ENCODE measurements at regions not wholly inside any gene's neighbourhood (a gene's known extent, or its start where the extent isn't known, plus 50 kb on each side); places are given as distances from the start of the nearest gene placed in this dataset.

DNA sequence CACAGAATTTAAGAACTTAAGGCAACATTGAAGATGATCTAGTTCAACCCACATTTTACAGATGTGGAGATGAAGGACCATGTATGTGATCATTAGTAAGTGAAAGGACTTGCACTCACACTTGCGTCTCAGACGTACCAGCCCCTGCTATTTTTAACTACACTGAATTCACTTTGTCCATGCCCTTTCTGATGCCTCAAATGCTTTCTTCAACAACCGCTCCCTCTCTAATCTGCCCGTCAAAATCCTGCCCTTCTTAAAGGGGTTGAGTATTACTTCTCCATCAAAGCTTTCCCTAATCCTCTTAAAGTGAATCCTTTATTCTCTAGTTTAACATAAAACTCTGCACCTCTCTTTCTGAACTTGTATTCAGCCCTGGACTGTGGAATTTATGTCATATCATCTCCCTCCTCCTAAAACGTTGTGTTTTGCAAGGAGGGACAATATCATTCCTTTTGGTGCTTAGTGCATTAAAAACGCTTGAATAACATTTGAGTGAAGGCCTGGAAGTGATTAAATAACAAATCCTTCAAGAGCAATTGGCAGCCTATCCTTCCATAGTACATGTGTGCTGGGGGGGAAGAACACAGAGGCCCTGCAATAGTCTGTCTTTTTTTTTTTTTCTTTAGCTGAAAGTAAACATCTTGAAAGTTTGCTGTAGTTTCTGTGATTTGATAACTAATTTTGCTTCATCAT is 493.3 kb downstream of the LMO7 start:
- WGBS, 3 donors = 72 to 73% (median 73%) methylated on average over 6 of the region's 6 CpGs
- peaks cover 2% of the 10 kb centered on the region for H3K27me3 ChIP-seq
- TF ChIP-seq POLR2A (IDR thresholded peaks at IDR 0.05) = no peak
- no peak for TF ChIP-seq EP300 (IDR thresholded peaks at IDR 0.05)
- TF ChIP-seq, protein P1, sequence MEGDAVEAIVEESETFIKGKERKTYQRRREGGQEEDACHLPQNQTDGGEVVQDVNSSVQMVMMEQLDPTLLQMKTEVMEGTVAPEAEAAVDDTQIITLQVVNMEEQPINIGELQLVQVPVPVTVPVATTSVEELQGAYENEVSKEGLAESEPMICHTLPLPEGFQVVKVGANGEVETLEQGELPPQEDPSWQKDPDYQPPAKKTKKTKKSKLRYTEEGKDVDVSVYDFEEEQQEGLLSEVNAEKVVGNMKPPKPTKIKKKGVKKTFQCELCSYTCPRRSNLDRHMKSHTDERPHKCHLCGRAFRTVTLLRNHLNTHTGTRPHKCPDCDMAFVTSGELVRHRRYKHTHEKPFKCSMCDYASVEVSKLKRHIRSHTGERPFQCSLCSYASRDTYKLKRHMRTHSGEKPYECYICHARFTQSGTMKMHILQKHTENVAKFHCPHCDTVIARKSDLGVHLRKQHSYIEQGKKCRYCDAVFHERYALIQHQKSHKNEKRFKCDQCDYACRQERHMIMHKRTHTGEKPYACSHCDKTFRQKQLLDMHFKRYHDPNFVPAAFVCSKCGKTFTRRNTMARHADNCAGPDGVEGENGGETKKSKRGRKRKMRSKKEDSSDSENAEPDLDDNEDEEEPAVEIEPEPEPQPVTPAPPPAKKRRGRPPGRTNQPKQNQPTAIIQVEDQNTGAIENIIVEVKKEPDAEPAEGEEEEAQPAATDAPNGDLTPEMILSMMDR (IDR thresholded peaks at IDR 0.05) = no peak
- no peak for DNase-seq
- intact Hi-C loops (cut with DNase I) = no loop called here
- H3K9me3 ChIP-seq = no peaks in the 10 kb centered on the region
- no peak overlapping the region for H3K4me3 ChIP-seq
- no peaks in the 10 kb centered on the region for H3K36me3 ChIP-seq
- no peak overlapping the region for H3K27ac ChIP-seq
- H3K4me1 ChIP-seq (ENCODE audit: insufficient read depth) = no peaks in the 10 kb centered on the region

DNA sequence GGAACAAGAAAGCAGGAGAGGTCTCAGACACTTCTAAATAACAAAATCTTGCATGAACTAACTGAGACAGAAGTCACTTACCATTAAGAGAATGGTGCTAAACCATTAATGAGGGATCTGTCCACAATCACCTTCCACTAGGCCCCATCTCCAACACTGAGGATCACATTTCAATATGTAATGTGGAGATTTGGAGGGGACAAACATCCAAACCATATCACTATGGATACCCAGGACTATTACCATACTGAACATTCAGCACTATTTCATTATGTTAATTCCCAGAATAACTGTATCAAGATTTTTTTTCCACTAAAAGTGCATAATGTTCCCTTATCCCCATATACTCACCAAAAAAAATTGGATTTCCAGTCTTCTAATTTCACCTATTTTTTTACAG is 491.8 kb downstream of the LMO7 start:
- TF ChIP-seq EP300 (IDR thresholded peaks at IDR 0.05) = no peak
- TF ChIP-seq, protein P1 (IDR thresholded peaks at IDR 0.05) = no peak
- no peak for TF ChIP-seq POLR2A (IDR thresholded peaks at IDR 0.05)
- H3K27me3 ChIP-seq = peaks cover 2% of the 10 kb centered on the region

DNA sequence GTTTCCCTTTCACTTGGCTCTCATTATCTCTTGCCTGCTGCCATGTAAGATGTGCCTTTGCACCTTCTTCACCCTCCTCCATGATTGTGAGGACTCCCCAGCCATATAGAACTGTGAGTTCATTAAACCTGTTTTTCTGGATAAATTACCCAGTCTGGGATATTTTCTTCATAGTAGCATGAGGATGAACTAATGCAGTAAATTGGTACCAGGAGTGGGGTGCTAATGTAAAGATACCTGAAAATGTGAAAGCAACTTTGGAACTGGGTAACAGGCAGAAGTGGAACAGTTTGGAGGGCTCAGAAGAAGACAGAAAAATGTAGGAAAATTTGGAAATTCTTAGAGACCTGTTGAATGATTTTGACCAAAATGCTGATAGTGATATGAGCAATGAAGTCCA is 487.4 kb downstream of the LMO7 start:
- Histone ChIP-seq H3K27me3 (no peaks in the 10 kb centered on the region), H3K9me3 (no peaks in the 10 kb centered on the region), H3K4me3 (no peak overlapping the region), H3K36me3 (no peaks in the 10 kb centered on the region), H3K27ac (no peak overlapping the region), H3K4me1 (ENCODE audit: insufficient read depth) (no peaks in the 10 kb centered on the region)
- TF ChIP-seq, protein P1 (IDR thresholded peaks at IDR 0.05) = no peak
- TF ChIP-seq POLR2A (IDR thresholded peaks at IDR 0.05) (no peak), EP300 (IDR thresholded peaks at IDR 0.05) (no peak)
- DNase-seq = no peak
- intact Hi-C loops (cut with DNase I) = no loop called here

More for the DNA sequence above, 491.8 kb downstream of the LMO7 start:
- no peak overlapping the region for H3K27ac ChIP-seq
- no peaks in the 10 kb centered on the region for H3K36me3 ChIP-seq
- no peak for DNase-seq
- H3K4me1 ChIP-seq (ENCODE audit: insufficient read depth) = no peaks in the 10 kb centered on the region
- no peaks in the 10 kb centered on the region for H3K9me3 ChIP-seq
- intact Hi-C loops (cut with DNase I) = no loop called here
- H3K4me3 ChIP-seq = no peak overlapping the region

DNA sequence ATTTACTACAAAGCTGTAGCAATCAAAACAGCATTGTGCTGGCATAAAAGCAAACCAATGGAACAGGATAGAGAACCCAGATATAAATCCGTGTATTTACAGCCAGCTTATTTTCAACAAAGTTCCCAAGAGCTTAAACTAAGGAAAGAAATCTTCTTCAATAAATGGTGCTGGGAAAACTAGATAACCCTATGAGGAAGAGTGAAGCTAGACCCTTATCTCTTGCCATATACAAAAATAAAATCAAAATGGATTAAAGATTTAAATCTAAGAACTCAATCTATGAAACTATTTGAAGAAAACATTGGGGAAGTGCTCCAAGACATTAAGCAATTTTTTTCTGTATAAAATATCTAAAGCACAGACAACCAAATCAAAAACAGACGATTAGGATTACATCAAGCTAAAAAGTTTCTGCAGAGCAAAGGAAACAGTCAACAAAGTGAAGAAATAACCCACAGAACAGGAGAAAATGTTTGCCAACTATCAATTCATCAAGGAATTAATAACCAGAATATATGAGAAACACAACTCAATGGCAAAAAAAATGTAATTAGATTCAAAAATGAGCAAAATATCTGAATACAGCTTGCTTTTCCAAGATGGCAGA is 480.7 kb downstream of the LMO7 start:
- Histone ChIP-seq H3K4me1 (ENCODE audit: insufficient read depth) (no peaks in the 10 kb centered on the region), H3K27me3 (no peaks in the 10 kb centered on the region), H3K4me3 (no peak overlapping the region), H3K9me3 (no peaks in the 10 kb centered on the region), H3K27ac (no peak overlapping the region), H3K36me3 (no peaks in the 10 kb centered on the region)
- DNase-seq = no peak
- intact Hi-C loops (cut with DNase I) = no loop called here
- TF ChIP-seq, protein P1 (IDR thresholded peaks at IDR 0.05) = no peak
- TF ChIP-seq POLR2A (IDR thresholded peaks at IDR 0.05) (no peak), EP300 (IDR thresholded peaks at IDR 0.05) (no peak)
- WGBS, 3 donors = 56 to 67% (median 62%) methylated on average over 2 of the region's 2 CpGs

All from ovary (tissue), 7 donors.